ENCODE measurements at regions not wholly inside any gene's neighbourhood (a gene's known extent, or its start where the extent isn't known, plus 50 kb on each side); places are given as distances from the start of the nearest gene placed in this dataset.

DNA sequence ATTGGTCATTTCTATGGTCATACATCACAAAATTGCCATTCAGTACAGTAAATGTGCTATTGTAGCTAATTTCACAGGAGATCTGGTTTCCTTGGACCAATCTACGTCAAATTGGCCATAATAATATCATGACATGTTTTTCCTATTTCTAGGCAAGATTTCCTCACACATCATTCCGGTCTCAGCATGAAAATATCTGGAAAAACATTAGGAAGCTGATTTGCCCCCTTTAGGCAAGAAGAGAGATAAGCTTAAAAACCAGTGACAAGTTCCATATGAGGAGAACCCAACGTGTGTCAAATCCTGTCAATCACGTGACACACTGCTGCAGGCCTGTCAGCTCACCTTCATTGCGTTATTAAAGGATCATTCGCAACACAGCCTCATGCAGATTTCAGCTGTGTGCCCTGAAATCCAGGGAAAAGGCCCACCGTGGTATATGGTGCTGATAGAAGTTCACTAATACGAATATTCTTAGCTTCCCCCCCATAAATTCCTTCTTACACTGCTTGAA, 153.3 kb downstream of the ST8SIA4 start:
- no peak for DNase-seq
- no peak overlapping the region for H3K4me3 ChIP-seq
- no peaks in the 10 kb centered on the region for H3K9me2 ChIP-seq (ENCODE audit: insufficient read depth)
- no peaks in the 10 kb centered on the region for H3F3A ChIP-seq (ENCODE audit: insufficient read depth)
- H4K20me1 ChIP-seq (ENCODE audit: insufficient read depth), result no peaks in the 10 kb centered on the region
- no peaks in the 10 kb centered on the region for H3K4me1 ChIP-seq (ENCODE audit: insufficient read depth)
- no peak overlapping the region for H3K27ac ChIP-seq
- no peak for TF ChIP-seq EZH2 (IDR thresholded peaks at IDR 0.05; ENCODE audit: insufficient read depth, poor library complexity, severe bottlenecking)
- no peak for TF ChIP-seq EZH2phosphoT487 (IDR thresholded peaks at IDR 0.05; ENCODE audit: insufficient read depth, low read depth)
- in situ Hi-C loops (cut with MboI), result no loop called here
- H3K27me3 ChIP-seq (replicated peaks; ENCODE audit: insufficient read depth), result no peaks in the 10 kb centered on the region
- no peaks in the 10 kb centered on the region for H3K36me3 ChIP-seq (ENCODE audit: low read depth)
- H3K4me2 ChIP-seq (ENCODE audit: unreplicated experiment), result no peak overlapping the region
- no peak overlapping the region for H3K9ac ChIP-seq
- H3K9me3 ChIP-seq (ENCODE audit: low read depth), result no peaks in the 10 kb centered on the region
- WGBS, 2 experiments (ENCODE audit: low coverage in 1 of 2, low lambda C conversion rate in 2 of 2, missing lambda C conversion rate in 2 of 2), result 33 to 34% methylated on average over 8 of the region's 8 CpGs
- H2AFZ ChIP-seq, result no peak overlapping the region
- no peaks in the 10 kb centered on the region for H3K79me2 ChIP-seq (ENCODE audit: insufficient read depth)

DNA sequence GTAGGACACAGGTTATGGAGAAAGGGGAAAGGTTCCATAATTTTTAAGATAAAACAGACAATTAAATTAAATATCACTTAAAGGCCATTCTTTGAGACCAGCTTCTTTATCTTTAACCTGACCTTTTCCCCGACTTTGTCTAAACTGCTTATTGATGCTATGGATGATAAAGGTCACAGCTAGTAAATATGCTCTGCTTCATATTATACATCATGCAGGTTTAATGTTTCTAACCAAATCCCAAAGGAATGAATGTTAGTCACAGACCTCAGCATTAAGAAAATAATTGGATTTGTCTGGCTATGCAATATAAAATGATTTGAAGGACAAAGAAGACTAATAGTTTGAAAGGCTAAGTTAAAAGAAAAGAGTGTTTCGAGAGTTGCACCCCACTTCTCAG, 147.6 kb downstream of the ST8SIA4 start:
- DNase-seq, result no peak
- no peak overlapping the region for H3K9ac ChIP-seq
- H3K36me3 ChIP-seq (ENCODE audit: low read depth), result no peaks in the 10 kb centered on the region
- no peaks in the 10 kb centered on the region for H3K79me2 ChIP-seq (ENCODE audit: insufficient read depth)
- no peak overlapping the region for H3K27ac ChIP-seq
- no peak overlapping the region for H2AFZ ChIP-seq
- no peak for TF ChIP-seq EZH2 (IDR thresholded peaks at IDR 0.05; ENCODE audit: insufficient read depth, poor library complexity, severe bottlenecking)
- no peak for TF ChIP-seq EZH2phosphoT487 (IDR thresholded peaks at IDR 0.05; ENCODE audit: insufficient read depth, low read depth)
- in situ Hi-C loops (cut with MboI), result no loop called here
- no peak overlapping the region for H3K4me3 ChIP-seq
- no peaks in the 10 kb centered on the region for H3K9me2 ChIP-seq (ENCODE audit: insufficient read depth)
- H3K27me3 ChIP-seq (replicated peaks; ENCODE audit: insufficient read depth), result no peaks in the 10 kb centered on the region
- no peaks in the 10 kb centered on the region for H3K4me1 ChIP-seq (ENCODE audit: insufficient read depth)
- 39 to 46% methylated on average over 2 of the region's 2 CpGs for WGBS, 2 experiments (ENCODE audit: low coverage in 1 of 2, low lambda C conversion rate in 2 of 2, missing lambda C conversion rate in 2 of 2)
- no peaks in the 10 kb centered on the region for H3F3A ChIP-seq (ENCODE audit: insufficient read depth)
- no peaks in the 10 kb centered on the region for H3K9me3 ChIP-seq (ENCODE audit: low read depth)
- no peaks in the 10 kb centered on the region for H4K20me1 ChIP-seq (ENCODE audit: insufficient read depth)
- no peak overlapping the region for H3K4me2 ChIP-seq (ENCODE audit: unreplicated experiment)

Measured in GM23248 (cell line).